HEK293T (cell line): ENCODE measurements at regions not wholly inside any gene's neighbourhood (a gene's known extent, or its start where the extent isn't known, plus 50 kb on each side); places are given as distances from the start of the nearest gene placed in this dataset.

Experiments used
- BHLHE40 ChIP-seq: fragments of 450-650 bp; IDR thresholded peaks from 2 replicates; pipeline ENCODE4 v1.6.1; 2016; ENCODE audit warnings: mild to moderate bottlenecking, moderate library complexity, borderline replicate concordance
- FOXA1 ChIP-seq: fragments of 450-650 bp; IDR thresholded peaks from 2 replicates; pipeline ENCODE4 v1.6.1; 2016; ENCODE audit warnings: mild to moderate bottlenecking
- HDGF ChIP-seq: fragments of 450-650 bp; IDR thresholded peaks from 2 replicates; pipeline ENCODE4 v1.6.1; 2017; ENCODE audit warnings: antibody characterized with exemption, borderline replicate concordance
- LEF1 ChIP-seq: fragments of 450-650 bp; IDR thresholded peaks from 2 replicates; pipeline ENCODE4 v1.6.1; 2017; ENCODE audit warnings: mild to moderate bottlenecking, borderline replicate concordance
- SUZ12 ChIP-seq: fragments of 450-650 bp; IDR thresholded peaks from 2 replicates; pipeline ENCODE4 v1.6.1; 2016; ENCODE audit warnings: mild to moderate bottlenecking

DNA sequence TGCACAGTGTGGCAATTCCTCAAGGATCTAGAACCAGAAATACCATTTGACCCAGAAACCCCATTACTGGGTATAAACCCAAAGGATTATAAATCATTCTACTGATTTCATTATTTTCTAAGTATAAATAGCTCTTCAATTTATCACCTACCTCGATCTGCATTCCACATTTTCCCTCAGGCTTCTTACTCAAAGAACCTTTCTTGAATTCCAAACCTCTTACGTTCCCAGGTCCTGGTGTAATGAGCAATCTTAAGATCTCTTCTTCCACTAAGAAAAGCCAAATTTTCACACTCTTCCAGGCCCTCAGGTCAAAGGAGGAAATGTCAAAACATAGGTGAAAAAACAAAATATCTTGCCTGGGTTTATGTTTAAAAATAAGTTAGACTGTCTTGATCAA is 237.3 kb upstream of the GPC6 start:
- no peak for TF ChIP-seq LEF1
- TF ChIP-seq BHLHE40, result no peak
- no peak for TF ChIP-seq HDGF
- TF ChIP-seq FOXA1, result no peak
- no peak for TF ChIP-seq SUZ12
